GM04503 (cell line): ENCODE measurements at regions not wholly inside any gene's neighbourhood (a gene's known extent, or its start where the extent isn't known, plus 50 kb on each side); places are given as distances from the start of the nearest gene placed in this dataset.
"Not testable (repeated sequence)": the region's sequence is repeated elsewhere in the genome, so short reads cannot be mapped to it uniquely, and the experiment has no call there.

Source experiments
- DNase-seq: peaks from one replicate; pipeline ENCODE4 v3.0.0-alpha.2; 2012; ENCODE audit warnings: low read depth

- DNase-seq: no peak
Observed at GRCh38 chr10:42367532-42368230, 270.7 kb downstream of the ZNF33B start.

DNA sequence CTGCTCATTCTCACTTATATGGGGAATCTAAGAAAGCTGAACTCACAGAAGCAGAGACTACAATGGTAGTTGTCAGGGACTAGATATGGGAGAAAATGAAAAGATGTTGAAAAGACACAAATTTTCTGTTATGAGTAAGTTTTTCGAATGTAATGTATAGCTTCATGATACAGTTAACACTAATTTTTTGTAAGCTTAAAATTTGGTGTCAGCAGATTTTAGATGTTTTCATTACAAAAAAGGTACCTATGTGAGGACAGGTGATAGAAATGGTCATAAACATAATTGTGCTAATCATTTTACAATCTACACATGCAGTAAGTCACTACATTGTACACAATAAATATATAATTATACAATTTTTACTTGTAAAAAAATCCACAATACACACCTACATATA lies 286.6 kb downstream of the ZNF33B start:
- DNase-seq: no peak

- DNase-seq: not testable (repeated sequence)
Observed at GRCh38 chr10:42336593-42337337, 301.6 kb downstream of the ZNF33B start.

DNA sequence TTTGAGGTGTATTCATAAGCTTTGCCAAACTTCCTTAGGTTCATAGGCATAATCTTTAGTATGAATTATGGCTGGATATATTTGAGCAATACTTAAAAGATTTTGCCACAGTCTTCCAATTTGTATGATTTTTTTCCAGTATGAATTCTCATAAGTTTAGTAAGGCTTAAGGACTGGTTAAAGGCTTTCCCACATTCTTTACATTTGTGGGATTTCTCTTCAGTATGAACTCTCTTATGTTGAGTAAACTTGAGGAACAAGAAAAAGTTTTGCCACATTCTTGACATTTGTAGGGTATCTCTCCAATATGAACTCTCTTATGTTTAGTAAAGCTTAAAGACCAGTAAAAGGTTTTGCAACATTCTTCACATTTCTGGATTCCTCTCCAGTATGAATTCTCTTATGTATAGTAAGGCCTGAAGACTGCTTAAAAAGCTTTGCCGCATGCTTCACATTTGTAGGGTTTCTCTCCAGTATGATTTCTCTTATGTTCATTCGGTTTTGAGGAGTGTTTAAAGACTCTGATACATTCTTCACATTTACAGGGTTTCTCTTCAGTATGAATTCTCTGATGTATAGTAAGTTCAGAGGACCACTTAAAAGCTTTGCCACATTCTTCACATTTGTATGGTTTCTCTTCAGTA lies 302.6 kb downstream of the ZNF33B start:
- DNase-seq: not testable (repeated sequence)

- DNase-seq: no peak
Observed at GRCh38 chr10:42304341-42304740, 334.0 kb downstream of the ZNF33B start.

DNA sequence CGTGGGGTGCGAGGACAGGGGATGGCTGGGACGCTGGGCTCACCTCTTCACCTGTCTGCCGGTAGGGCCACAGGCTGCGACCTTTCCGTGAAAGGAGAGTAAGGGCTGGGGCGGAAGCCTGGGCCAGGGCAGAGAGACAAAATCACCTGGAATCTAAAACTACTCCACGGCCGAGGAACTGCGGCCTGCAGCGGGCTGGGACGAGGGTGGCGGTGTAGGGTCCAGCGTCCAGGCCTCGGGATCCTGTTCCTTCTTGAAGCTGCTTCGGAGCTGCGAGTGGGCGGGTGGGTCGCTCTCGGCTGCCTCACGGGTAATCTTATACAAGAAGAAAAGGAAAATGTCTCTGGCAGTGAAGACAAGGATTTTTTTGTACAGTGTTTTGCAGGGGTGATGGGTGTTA lies 356.5 kb downstream of the ZNF33B start:
- not testable (repeated sequence) for DNase-seq

GRCh38 chr10:42269788-42270187 lies 368.6 kb downstream of the ZNF33B start:
- not testable (repeated sequence) for DNase-seq

GRCh38 chr10:42263259-42263658 lies 375.1 kb downstream of the ZNF33B start:
- DNase-seq: not testable (repeated sequence)

- not testable (repeated sequence) for DNase-seq
Observed at GRCh38 chr10:42243002-42243401, 395.4 kb downstream of the ZNF33B start.

DNA sequence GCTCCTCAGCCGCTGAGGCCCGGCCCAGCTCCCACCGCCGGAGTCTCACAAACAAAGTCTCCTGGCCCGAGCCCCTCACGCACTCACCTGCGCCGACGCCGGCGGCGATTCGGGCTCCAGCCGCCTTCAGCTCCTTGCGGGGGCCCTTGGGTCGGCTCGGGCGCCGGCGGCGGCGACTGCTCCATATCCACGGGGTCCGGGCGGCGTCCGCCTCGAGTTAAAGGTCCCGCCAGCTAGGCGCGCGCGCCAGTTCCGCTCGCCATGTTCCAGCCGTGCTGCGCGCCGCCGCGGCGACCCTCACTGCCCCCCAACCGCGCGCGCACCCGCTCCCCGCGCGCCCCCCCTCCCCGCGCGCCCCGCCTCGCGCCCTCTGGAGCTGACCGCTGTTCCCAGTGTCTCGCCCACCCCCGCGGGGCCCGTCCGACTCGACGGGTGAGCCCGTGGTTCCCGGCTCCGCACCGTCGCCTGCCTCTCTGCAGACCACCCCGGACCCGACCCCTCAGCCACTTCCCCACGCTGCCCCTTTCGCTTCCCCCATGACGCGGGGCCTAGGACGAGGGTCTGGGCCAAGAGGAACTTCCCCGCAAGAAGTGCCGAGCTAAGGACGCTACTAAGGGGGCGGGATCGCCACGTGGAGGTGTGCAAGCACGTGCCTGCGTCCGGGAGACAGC lies 396.1 kb downstream of the ZNF33B start:
- DNase-seq: no peak

GRCh38 chr10:42236401-42236800 lies 402.0 kb downstream of the ZNF33B start:
- not testable (repeated sequence) for DNase-seq

GRCh38 chr10:42235736-42236135 lies 402.6 kb downstream of the ZNF33B start:
- not testable (repeated sequence) for DNase-seq

- not testable (repeated sequence) for DNase-seq
Observed at GRCh38 chr10:42235241-42235640, 403.1 kb downstream of the ZNF33B start.

GRCh38 chr10:42234506-42234905 lies 403.9 kb downstream of the ZNF33B start:
- not testable (repeated sequence) for DNase-seq

DNA sequence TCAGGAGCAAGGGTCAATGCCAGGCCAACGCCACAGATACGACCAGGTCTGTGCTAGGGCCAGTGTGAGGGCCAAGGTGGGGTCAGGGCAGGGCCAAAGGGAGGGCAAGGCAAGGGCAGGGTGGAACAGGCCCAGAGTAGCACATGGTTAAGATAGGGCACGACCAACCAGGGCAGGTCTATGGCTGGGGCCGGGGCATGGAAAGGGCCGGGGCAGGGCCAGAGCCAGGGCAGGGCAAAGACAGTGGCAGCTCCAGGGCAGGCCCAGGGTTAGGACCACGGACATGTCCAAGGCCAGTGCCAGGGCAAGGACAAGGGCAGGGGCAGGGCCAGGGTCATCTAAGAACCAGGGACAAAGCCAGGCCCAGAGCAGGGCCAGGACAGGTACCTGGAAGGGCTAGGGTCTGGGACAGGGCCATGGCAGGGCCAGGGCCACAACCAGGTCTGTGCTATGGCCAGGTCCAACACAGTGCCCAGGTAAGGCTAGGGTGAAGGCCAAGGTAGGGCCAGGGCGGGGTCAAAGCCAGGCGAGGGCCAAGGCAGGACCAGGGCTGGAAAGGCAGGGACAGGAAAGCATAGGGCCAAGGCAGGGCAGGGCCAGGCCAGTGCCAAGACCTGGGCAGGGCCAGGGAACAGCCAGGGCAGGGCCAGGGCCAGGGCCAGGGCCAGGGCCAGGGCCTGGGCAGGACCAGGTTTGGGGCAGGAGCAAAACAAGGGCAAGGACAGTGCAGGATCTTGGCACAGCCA lies 404.7 kb downstream of the ZNF33B start:
- DNase-seq: not testable (repeated sequence)

DNA sequence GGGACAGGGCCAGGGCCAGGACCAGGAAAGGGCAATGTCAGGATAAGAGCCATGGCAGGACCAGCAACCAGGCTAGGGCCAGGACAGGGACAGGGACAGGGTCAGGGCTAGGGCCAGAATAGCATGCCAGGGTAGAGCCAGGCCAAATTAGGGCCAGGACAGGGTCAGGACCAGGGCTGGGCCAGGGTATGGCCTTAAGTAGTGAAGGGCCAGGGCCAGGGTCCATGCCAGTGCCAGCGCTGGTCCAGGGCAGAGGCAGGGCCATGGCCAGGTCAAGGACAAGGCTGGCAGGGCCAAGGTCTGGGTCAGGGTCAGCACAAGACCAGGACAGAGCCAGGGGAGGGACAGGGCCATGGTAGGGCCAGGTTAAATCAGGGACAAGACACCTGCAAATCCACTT lies 405.4 kb downstream of the ZNF33B start:
- DNase-seq: not testable (repeated sequence)

GRCh38 chr10:42230812-42231211 lies 407.6 kb downstream of the ZNF33B start:
- not testable (repeated sequence) for DNase-seq

- DNase-seq: not testable (repeated sequence)
Observed at GRCh38 chr10:42230115-42230514, 408.3 kb downstream of the ZNF33B start.

- not testable (repeated sequence) for DNase-seq
Observed at GRCh38 chr10:42227859-42228258, 410.5 kb downstream of the ZNF33B start.

DNA sequence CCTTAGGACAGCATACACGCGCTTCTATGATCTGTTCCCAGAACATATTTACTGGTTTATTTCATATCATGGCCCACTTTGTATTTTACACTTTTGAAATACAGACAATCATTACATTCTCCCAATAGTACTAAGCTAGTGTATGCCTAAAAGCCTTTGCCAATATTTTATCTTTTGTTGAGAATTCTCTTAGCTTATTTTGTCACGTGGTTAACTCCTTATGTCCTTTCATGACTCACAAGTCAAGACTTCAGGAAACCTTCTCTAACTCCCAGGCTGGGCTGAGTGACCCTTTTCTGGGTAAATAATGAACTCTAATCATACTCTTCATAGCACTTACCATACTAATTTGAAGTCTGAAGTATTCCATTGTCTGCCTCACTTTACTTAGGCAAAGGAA lies 444.8 kb downstream of the ZNF33B start:
- DNase-seq: not testable (repeated sequence)

GRCh38 chr10:42192450-42192849 lies 445.9 kb downstream of the ZNF33B start:
- not testable (repeated sequence) for DNase-seq
